ENCODE measurements at regions not wholly inside any gene's neighbourhood (a gene's known extent, or its start where the extent isn't known, plus 50 kb on each side); places are given as distances from the start of the nearest gene placed in this dataset.

- H3K27me3 Mint-ChIP-seq, result no peaks in the 10 kb centered on the region
- H3K36me3 Mint-ChIP-seq, result no peaks in the 10 kb centered on the region
These were observed 359.8 kb upstream of the HTR2A start for GRCh38 chr13:47256618-47257017.

GRCh38 chr13:47252627-47253026, 355.8 kb upstream of the HTR2A start:
- Mint-ChIP-seq H3K36me3 (no peaks in the 10 kb centered on the region), H3K27me3 (no peaks in the 10 kb centered on the region), H3K4me1 (no peaks in the 10 kb centered on the region), H3K27ac (no peak overlapping the region), H3K9me3 (ENCODE audit: low read depth) (peaks cover 4% of the 10 kb centered on the region), H3K4me3 (no peak overlapping the region)
- ATAC-seq (no peak), DNase-seq (no peak)
- CTCF ChIA-PET, result no interaction called here

More at GRCh38 chr13:47256618-47257017, 359.8 kb upstream of the HTR2A start:
- no peak for ATAC-seq
- Mint-ChIP-seq H3K4me1 (no peaks in the 10 kb centered on the region), H3K4me3 (no peak overlapping the region), H3K27ac (no peak overlapping the region), H3K9me3 (ENCODE audit: low read depth) (no peaks in the 10 kb centered on the region)
- CTCF ChIA-PET, result no interaction called here
- DNase-seq, result no peak

- H3K9me3 Mint-ChIP-seq (ENCODE audit: low read depth), result peaks cover 5% of the 10 kb centered on the region
- no peaks in the 10 kb centered on the region for H3K36me3 Mint-ChIP-seq
- no peak for ATAC-seq
- no peaks in the 10 kb centered on the region for H3K27me3 Mint-ChIP-seq
- no peak overlapping the region for H3K27ac Mint-ChIP-seq
- H3K4me3 Mint-ChIP-seq, result no peak overlapping the region
- H3K4me1 Mint-ChIP-seq, result no peaks in the 10 kb centered on the region
- CTCF ChIA-PET, result no interaction called here
- no peak for DNase-seq
These were observed 354.9 kb upstream of the HTR2A start for GRCh38 chr13:47251771-47252170.

GRCh38 chr13:47250146-47250545, 353.3 kb upstream of the HTR2A start:
- Mint-ChIP-seq H3K27me3 (no peaks in the 10 kb centered on the region), H3K4me3 (no peak overlapping the region)
- CTCF ChIA-PET, result no interaction called here

GRCh38 chr13:47249266-47249665, 352.4 kb upstream of the HTR2A start:
- Mint-ChIP-seq H3K4me3 (no peak overlapping the region), H3K27me3 (no peaks in the 10 kb centered on the region), H3K4me1 (no peaks in the 10 kb centered on the region), H3K27ac (no peak overlapping the region), H3K36me3 (no peaks in the 10 kb centered on the region), H3K9me3 (ENCODE audit: low read depth) (peaks cover 5% of the 10 kb centered on the region)
- ATAC-seq (no peak), DNase-seq (no peak)
- CTCF ChIA-PET, result no interaction called here

More at GRCh38 chr13:47250146-47250545, 353.3 kb upstream of the HTR2A start:
- H3K9me3 Mint-ChIP-seq (ENCODE audit: low read depth), result peaks cover 5% of the 10 kb centered on the region
- DNase-seq (no peak), ATAC-seq (no peak)
- no peak overlapping the region for H3K27ac Mint-ChIP-seq
- H3K36me3 Mint-ChIP-seq, result no peaks in the 10 kb centered on the region
- no peaks in the 10 kb centered on the region for H3K4me1 Mint-ChIP-seq

- Mint-ChIP-seq H3K9me3 (ENCODE audit: low read depth) (no peaks in the 10 kb centered on the region), H3K36me3 (no peaks in the 10 kb centered on the region), H3K27me3 (no peaks in the 10 kb centered on the region), H3K4me1 (no peaks in the 10 kb centered on the region), H3K4me3 (no peak overlapping the region), H3K27ac (no peak overlapping the region)
- DNase-seq (no peak), ATAC-seq (no peak)
- CTCF ChIA-PET, result no interaction called here
These were observed 344.6 kb upstream of the HTR2A start for GRCh38 chr13:47241446-47241845.

GRCh38 chr13:47239025-47239424, 342.2 kb upstream of the HTR2A start:
- no peaks in the 10 kb centered on the region for H3K27me3 Mint-ChIP-seq
- DNase-seq (no peak), ATAC-seq (no peak)
- no peak overlapping the region for H3K27ac Mint-ChIP-seq
- H3K9me3 Mint-ChIP-seq (ENCODE audit: low read depth), result peaks cover under 1% of the 10 kb centered on the region
- no peaks in the 10 kb centered on the region for H3K4me1 Mint-ChIP-seq
- CTCF ChIA-PET, result no interaction called here
- no peaks in the 10 kb centered on the region for H3K36me3 Mint-ChIP-seq
- H3K4me3 Mint-ChIP-seq, result no peak overlapping the region

- CTCF ChIA-PET, result no interaction called here
- H3K36me3 Mint-ChIP-seq, result no peaks in the 10 kb centered on the region
- ATAC-seq, result no peak
These were observed 340.7 kb upstream of the HTR2A start for GRCh38 chr13:47237571-47237970.

GRCh38 chr13:47233734-47234133, 336.9 kb upstream of the HTR2A start:
- Mint-ChIP-seq H3K4me1 (no peaks in the 10 kb centered on the region), H3K36me3 (no peaks in the 10 kb centered on the region), H3K4me3 (no peak overlapping the region), H3K27me3 (no peaks in the 10 kb centered on the region), H3K27ac (no peak overlapping the region), H3K9me3 (ENCODE audit: low read depth) (peaks cover 8% of the 10 kb centered on the region)
- ATAC-seq (no peak), DNase-seq (no peak)
- CTCF ChIA-PET, result no interaction called here

More at GRCh38 chr13:47237571-47237970, 340.7 kb upstream of the HTR2A start:
- H3K9me3 Mint-ChIP-seq (ENCODE audit: low read depth), result peaks cover 3% of the 10 kb centered on the region
- H3K27ac Mint-ChIP-seq, result no peak overlapping the region
- H3K4me1 Mint-ChIP-seq, result no peaks in the 10 kb centered on the region
- no peaks in the 10 kb centered on the region for H3K27me3 Mint-ChIP-seq
- DNase-seq, result no peak
- no peak overlapping the region for H3K4me3 Mint-ChIP-seq

- Mint-ChIP-seq H3K9me3 (ENCODE audit: low read depth) (peaks cover 9% of the 10 kb centered on the region), H3K27me3 (no peaks in the 10 kb centered on the region), H3K27ac (no peak overlapping the region), H3K4me1 (no peaks in the 10 kb centered on the region), H3K4me3 (no peak overlapping the region), H3K36me3 (no peaks in the 10 kb centered on the region)
- no peak for DNase-seq
- CTCF ChIA-PET, result no interaction called here
- no peak for ATAC-seq
These were observed 335.7 kb upstream of the HTR2A start for GRCh38 chr13:47232516-47232915.

- no peak overlapping the region for H3K27ac Mint-ChIP-seq
- no peak for ATAC-seq
- H3K4me1 Mint-ChIP-seq, result no peaks in the 10 kb centered on the region
- DNase-seq, result no peak
- no peak overlapping the region for H3K4me3 Mint-ChIP-seq
- CTCF ChIA-PET, result no interaction called here
- H3K36me3 Mint-ChIP-seq, result no peaks in the 10 kb centered on the region
- no peaks in the 10 kb centered on the region for H3K27me3 Mint-ChIP-seq
- peaks cover 9% of the 10 kb centered on the region for H3K9me3 Mint-ChIP-seq (ENCODE audit: low read depth)
These were observed 333.3 kb upstream of the HTR2A start for GRCh38 chr13:47230155-47230554.

GRCh38 chr13:47226516-47226915, 329.7 kb upstream of the HTR2A start:
- Mint-ChIP-seq H3K9me3 (ENCODE audit: low read depth) (peaks cover 6% of the 10 kb centered on the region), H3K36me3 (no peaks in the 10 kb centered on the region), H3K4me3 (no peak overlapping the region), H3K4me1 (no peaks in the 10 kb centered on the region), H3K27me3 (no peaks in the 10 kb centered on the region), H3K27ac (no peak overlapping the region)
- ATAC-seq (no peak), DNase-seq (no peak)
- CTCF ChIA-PET, result interaction anchor here (0.6 kb wide), 1 partner anchor 100 kb away, joined by 4 read pairs; no protein-coding TSS in a partner anchor

GRCh38 chr13:47220453-47221140, 323.7 kb upstream of the HTR2A start:
- Mint-ChIP-seq H3K4me1 (no peaks in the 10 kb centered on the region), H3K36me3 (no peaks in the 10 kb centered on the region), H3K9me3 (ENCODE audit: low read depth) (no peaks in the 10 kb centered on the region), H3K4me3 (no peak overlapping the region), H3K27me3 (no peaks in the 10 kb centered on the region), H3K27ac (no peak overlapping the region)
- ATAC-seq (no peak), DNase-seq (no peak)
- CTCF ChIA-PET, result no interaction called here

GRCh38 chr13:47218611-47219010, 321.8 kb upstream of the HTR2A start:
- ATAC-seq (no peak), DNase-seq (no peak)
- CTCF ChIA-PET, result no interaction called here
- H3K4me1 Mint-ChIP-seq, result no peaks in the 10 kb centered on the region
- no peaks in the 10 kb centered on the region for H3K9me3 Mint-ChIP-seq (ENCODE audit: low read depth)
- H3K27me3 Mint-ChIP-seq, result no peaks in the 10 kb centered on the region
- H3K4me3 Mint-ChIP-seq, result no peak overlapping the region
- H3K27ac Mint-ChIP-seq, result no peak overlapping the region
- no peaks in the 10 kb centered on the region for H3K36me3 Mint-ChIP-seq

Data from activated CD8-positive, alpha-beta memory T cell treated with anti-CD3 and anti-CD28 coated beads, Interleukin-2, amount 10 ng/mL, durations not matched to agents 7 days and 5 days (primary cell).